ENCODE measurements at regions not wholly inside any gene's neighbourhood (a gene's known extent, or its start where the extent isn't known, plus 50 kb on each side); places are given as distances from the start of the nearest gene placed in this dataset.

DNA sequence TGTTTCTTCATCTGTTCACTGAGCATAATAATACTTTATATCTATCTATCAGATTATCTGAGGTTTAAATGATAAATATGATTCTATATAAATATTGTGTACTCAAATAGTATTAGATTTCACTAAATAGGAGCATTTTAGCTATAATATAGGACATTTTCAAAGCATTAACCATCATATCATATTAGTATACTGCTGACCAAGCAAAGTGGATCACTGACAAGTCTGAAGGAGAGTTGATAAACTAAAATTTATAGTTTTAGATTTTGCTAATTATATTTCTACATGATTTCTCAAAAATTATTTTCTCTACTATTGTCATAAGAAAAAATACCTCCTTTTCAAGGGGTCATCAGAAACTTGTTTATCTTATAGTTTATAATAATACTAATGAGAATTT is 937.8 kb upstream of the LRATD1 start:
- H3K27me3 Mint-ChIP-seq (ENCODE audit: low read depth), result peaks cover 17% of the 10 kb centered on the region
- H3K4me3 Mint-ChIP-seq, result no peak overlapping the region
- H3K4me1 ChIP-seq (ENCODE audit: insufficient read depth, low read length), result no peaks in the 10 kb centered on the region
- no peak overlapping the region for H3K23ac ChIP-seq (ENCODE audit: insufficient read length, low read depth, low read length)
- no peaks in the 10 kb centered on the region for H3K27me3 ChIP-seq (ENCODE audit: insufficient read depth, low read length)
- H4K20me1 ChIP-seq (ENCODE audit: control insufficient read depth, insufficient read depth, insufficient read length), result no peaks in the 10 kb centered on the region
- no peak overlapping the region for H3K4ac ChIP-seq (ENCODE audit: low read depth, low read length)
- no peaks in the 10 kb centered on the region for H3K79me1 ChIP-seq (ENCODE audit: insufficient read depth, low read depth, low read length, poor library complexity, severe bottlenecking)
- no peak overlapping the region for H2BK120ac ChIP-seq (ENCODE audit: low read depth, low read length, poor library complexity, severe bottlenecking)
- H3K4me1 Mint-ChIP-seq, result no peaks in the 10 kb centered on the region
- H3K36me3 Mint-ChIP-seq (ENCODE audit: insufficient read depth in 1 of 3, low read depth in 3 of 3), result no peaks in the 10 kb centered on the region
- DNase-seq, result no peak
- no peak overlapping the region for H3K14ac ChIP-seq (ENCODE audit: insufficient read depth, low read length)
- no peak overlapping the region for H3T11ph ChIP-seq (ENCODE audit: low read length)
- H3K4me2 ChIP-seq (ENCODE audit: insufficient read depth, insufficient read length, low read length), result no peak overlapping the region
- H2AK5ac ChIP-seq (ENCODE audit: insufficient read length, low read length), result no peak overlapping the region
- H2BK5ac ChIP-seq (ENCODE audit: insufficient read length, low read length), result no peak overlapping the region
- no peaks in the 10 kb centered on the region for H3K9me3 ChIP-seq (ENCODE audit: control insufficient read depth, low read depth, low read length)
- no peak overlapping the region for H3K9ac ChIP-seq (ENCODE audit: extremely low read depth, insufficient read length, low read length)
- H2BK20ac ChIP-seq (ENCODE audit: low read depth, low read length, poor library complexity, severe bottlenecking), result no peak overlapping the region
- TF ChIP-seq CTCF (conservative IDR thresholded peaks at IDR 0.05), result no peak
- H3K9me3 Mint-ChIP-seq, result peaks cover 0 to 3% of the 10 kb centered on the region in 2 experiments; a peak in 2 of 5 replicates
- H3K18ac ChIP-seq (ENCODE audit: insufficient read length, low read depth, low read length), result no peak overlapping the region
- no peak overlapping the region for H4K91ac ChIP-seq (ENCODE audit: insufficient read length, low read depth, low read length)
- H3K23me2 ChIP-seq (ENCODE audit: insufficient read length, low read depth, low read length, poor library complexity, severe bottlenecking), result no peaks in the 10 kb centered on the region
- H3K27ac Mint-ChIP-seq, result no peak overlapping the region
- no peak overlapping the region for H4K8ac ChIP-seq (replicated peaks; ENCODE audit: insufficient read length, low read depth, low read length)
- H2AFZ ChIP-seq (ENCODE audit: low read length), result no peak overlapping the region
- no peak overlapping the region for H3K56ac ChIP-seq (ENCODE audit: insufficient read length, low read depth, low read length)
- no peak overlapping the region for H2BK12ac ChIP-seq (ENCODE audit: insufficient read length, low read depth, low read length)
- no peaks in the 10 kb centered on the region for H3K79me2 ChIP-seq (ENCODE audit: insufficient read depth, low read length)
- H3K27ac ChIP-seq (ENCODE audit: insufficient read length, low read depth, low read length), result no peak overlapping the region
- no peak overlapping the region for H2BK15ac ChIP-seq (ENCODE audit: low read depth, low read length)
- H4K5ac ChIP-seq (ENCODE audit: insufficient read length, low read depth, low read length), result no peak overlapping the region
